HepG2 (cell line): ENCODE measurements at regions not wholly inside any gene's neighbourhood (a gene's known extent, or its start where the extent isn't known, plus 50 kb on each side); places are given as distances from the start of the nearest gene placed in this dataset.

Experiments
- ATAC-seq: fragments of 200-7000 bp; cut with Tn5 transposase; 3 replicates; pipeline ENCODE4 v1.9.1; 2020; ENCODE audit warnings: mild to moderate bottlenecking, moderate library complexity
- BruUV-seq: library from RNA; stranded (reverse); fragments of 400-500 nt; replicated peaks from 2 replicates; lab custom pipeline; 2021; lab: Mats Ljungman, UMichigan
- CTCF ChIA-PET: fragments of 300-600 bp; formaldehyde crosslinking; extraction: SDS; loops from one replicate; lab custom pipeline; 2021; ENCODE audit warnings: low total read pairs, inconsistent platforms, low intra/inter-chr PET ratio; lab: Yijun Ruan, JAX
- POLR2A ChIA-PET: fragments of 350-600 bp; sonication (Branson Sonifier 250); formaldehyde crosslinking; loops from one replicate; lab custom pipeline; 2020; ENCODE audit warnings: antibody characterized with exemption, inconsistent platforms; lab: Yijun Ruan, JAX
- DNase-seq: peaks from one replicate; pipeline ENCODE4 v3.0.0-alpha.2; 2015; ENCODE audit warnings: low spot score
- FAIRE-seq: peaks from 3 replicates; lab custom pipeline; 2011; peaks lifted over from hg19 to GRCh38; lab: Jason Lieb, UNC
- H2AFZ ChIP-seq: one replicate; pipeline ENCODE4 v1.6.1; 2011; ENCODE audit warnings: low read length, inconsistent platforms
- H3K27ac ChIP-seq: fragments of 300-600 bp; 3 replicates; pipeline ENCODE4 v1.8.0; 2011; ENCODE audit warnings: mixed run types, mild to moderate bottlenecking, mixed read lengths, low read length, inconsistent platforms; ENCODE audit not compliant: insufficient read depth; ENCODE audit errors: extremely low read length
- H3K27me3 ChIP-seq, 2 experiments: fragments of 200-600 bp in 1 of 2; 2 replicates in 1 of 2; 3 replicates in 1 of 2; pipeline versions ENCODE4 v1.6.0 to v1.8.0; 2011; ENCODE audit warnings: low read length in 2 of 2, mild to moderate bottlenecking in 2 of 2, moderate library complexity in 2 of 2, inconsistent platforms in 1 of 2; ENCODE audit not compliant: insufficient read depth in 2 of 2, control insufficient read depth in 1 of 2
- H3K36me3 ChIP-seq, 2 experiments: fragments of 200-600 bp in 1 of 2; replicated peaks in 1 of 2; 2 replicates in 1 of 2; 3 replicates in 1 of 2; pipeline versions ENCODE4 v1.5.1 to v1.8.0; 2011; ENCODE audit warnings: low read length in 2 of 2, inconsistent platforms in 1 of 2; ENCODE audit not compliant: insufficient read depth in 2 of 2, control insufficient read depth in 1 of 2
- H3K4me1 ChIP-seq: 2 replicates; pipeline ENCODE4 v1.5.1; 2012; ENCODE audit warnings: low read length, inconsistent platforms; ENCODE audit not compliant: insufficient read depth
- H3K4me2 ChIP-seq: 2 replicates; pipeline ENCODE4 v1.6.0; 2011; ENCODE audit warnings: low read depth, low read length, inconsistent platforms
- H3K4me3 ChIP-seq, 3 experiments: fragments of 200-600 bp in 1 of 3; sonication (generic), shearing (Covaris generic) in 1 of 3; replicated peaks in 1 of 3; 2 replicates each; pipeline ENCODE4 v1.5.1; 2011 to 2016; ENCODE audit warnings: low read length in 3 of 3, inconsistent platforms in 2 of 3, low read depth in 2 of 3, mild to moderate bottlenecking in 2 of 3, control low read depth in 1 of 3, mixed read lengths in 1 of 3; ENCODE audit not compliant: insufficient read depth in 1 of 3
- H3K79me2 ChIP-seq: one replicate; pipeline ENCODE4 v1.6.1; 2011; ENCODE audit warnings: low read length, inconsistent platforms; ENCODE audit not compliant: insufficient read depth
- H3K9ac ChIP-seq: 2 replicates; pipeline ENCODE4 v1.6.0; 2011; ENCODE audit warnings: mild to moderate bottlenecking, low read depth, low read length, inconsistent platforms; ENCODE audit not compliant: insufficient read depth
- H3K9me3 ChIP-seq: 2 replicates; pipeline ENCODE4 v1.5.1; 2012; ENCODE audit warnings: mild to moderate bottlenecking, low read length
- H4K20me1 ChIP-seq: 2 replicates; pipeline ENCODE4 v1.6.0; 2011; ENCODE audit warnings: inconsistent platforms, mild to moderate bottlenecking, low read length, moderate library complexity; ENCODE audit not compliant: insufficient read depth
- AKAP8 ChIP-seq: sonication (generic); formaldehyde crosslinking; IDR thresholded peaks from 2 replicates; pipeline ENCODE4 v1.5.1; 2020; ENCODE audit warnings: mild to moderate bottlenecking, missing genetic modification reagents
- FOXK1 ChIP-seq: sonication (generic); formaldehyde crosslinking; IDR thresholded peaks from 2 replicates; pipeline ENCODE4 v1.4.0; 2020; ENCODE audit warnings: low read depth, missing genetic modification reagents, borderline replicate concordance
- HOXA3 ChIP-seq: sonication (generic); formaldehyde crosslinking; IDR thresholded peaks from 2 replicates; pipeline ENCODE4 v1.5.0; 2020; ENCODE audit warnings: missing genetic modification reagents
- KDM5B ChIP-seq: sonication (generic); formaldehyde crosslinking; IDR thresholded peaks from 2 replicates; pipeline ENCODE4 v1.4.0; 2020; ENCODE audit warnings: missing genetic modification reagents, mild to moderate bottlenecking, borderline replicate concordance
- ONECUT2 ChIP-seq: sonication (generic); formaldehyde crosslinking; IDR thresholded peaks from 2 replicates; pipeline ENCODE4 v1.4.0; 2020; ENCODE audit warnings: missing genetic modification reagents
- PAX8 ChIP-seq: sonication (generic); formaldehyde crosslinking; IDR thresholded peaks from 2 replicates; pipeline ENCODE4 v1.8.0; 2022; ENCODE audit warnings: mild to moderate bottlenecking, missing genetic modification reagents, borderline replicate concordance
- SMAD9 ChIP-seq: sonication (generic); formaldehyde crosslinking; IDR thresholded peaks from 2 replicates; pipeline ENCODE4 v1.5.1; 2020; ENCODE audit warnings: mild to moderate bottlenecking, missing genetic modification reagents
- STAG1 ChIP-seq: sonication (generic); formaldehyde crosslinking; IDR thresholded peaks from 2 replicates; pipeline ENCODE4 v1.4.0; 2020; ENCODE audit warnings: missing genetic modification reagents
- ZNF253 ChIP-seq: sonication (generic); formaldehyde crosslinking; IDR thresholded peaks from 2 replicates; pipeline ENCODE4 v1.8.0; 2022; ENCODE audit warnings: mild to moderate bottlenecking, missing genetic modification reagents, borderline replicate concordance
- ZNF331 ChIP-seq: sonication (generic); formaldehyde crosslinking; IDR thresholded peaks from 2 replicates; pipeline ENCODE4 v1.4.0; 2020; ENCODE audit warnings: missing genetic modification reagents
- ZNF530 ChIP-seq: sonication (generic); formaldehyde crosslinking; IDR thresholded peaks from 2 replicates; pipeline ENCODE4 v1.5.0; 2020; ENCODE audit warnings: low read depth, mild to moderate bottlenecking, missing genetic modification reagents
- ZNF570 ChIP-seq: sonication (generic); formaldehyde crosslinking; IDR thresholded peaks from 2 replicates; pipeline ENCODE4 v1.4.0; 2020; ENCODE audit warnings: mild to moderate bottlenecking, missing genetic modification reagents, borderline replicate concordance
- ZNF737 ChIP-seq: sonication (generic); formaldehyde crosslinking; IDR thresholded peaks from 2 replicates; pipeline ENCODE4 v1.5.0; 2020; ENCODE audit warnings: missing genetic modification reagents, mild to moderate bottlenecking, borderline replicate concordance
- ZNF761 ChIP-seq: sonication (generic); formaldehyde crosslinking; conservative IDR thresholded peaks from 2 replicates; pipeline ENCODE4 v1.4.0; 2020; ENCODE audit warnings: mild to moderate bottlenecking, missing genetic modification reagents
- ZNF766 ChIP-seq: sonication (generic); formaldehyde crosslinking; IDR thresholded peaks from 2 replicates; pipeline ENCODE4 v1.5.0; 2020; ENCODE audit warnings: missing genetic modification reagents, borderline replicate concordance
- WGBS: methylation state at CpG from one replicate; pipeline ENCODE4 v1.1.6; 2017; ENCODE audit warnings: low lambda C conversion rate; 5-methylcytosine and 5-hydroxymethylcytosine counted together
- in situ Hi-C: cut with HindIII; loops from 2 replicates; pipeline ENCODE4 v1.10.0; 2017; ENCODE audit warnings: low pct_unique_long_range_greater_than_20kb; ENCODE audit not compliant: extremely low pct_ligation_motif_present
- intact Hi-C: fragments of 100-400 bp; cut with micrococcal nuclease; formaldehyde crosslinking; loops from one replicate; pipeline ENCODE4 v1.10.0; 2022; ENCODE audit not compliant: unreplicated experiment
- TF ChIP-seq, protein P1 (sequence below): sonication (generic); formaldehyde crosslinking; IDR thresholded peaks from 2 replicates; pipeline ENCODE4 v1.4.0; 2020; ENCODE audit warnings: missing genetic modification reagents
- TF ChIP-seq, protein P2 (sequence below): sonication (generic); formaldehyde crosslinking; IDR thresholded peaks from 2 replicates; pipeline ENCODE4 v1.8.0; 2022; ENCODE audit warnings: missing genetic modification reagents, mild to moderate bottlenecking, inconsistent platforms, borderline replicate concordance
- TF ChIP-seq, protein P3 (sequence below): IDR thresholded peaks from 2 replicates; pipeline ENCODE4 v1.6.1; 2016; ENCODE audit warnings: missing compliant biosample characterization, missing genetic modification reagents, borderline replicate concordance

GRCh38 chr7:13682626-13683025 is 306.8 kb downstream of the ETV1 start:
- 3% methylated on average over 1 of the region's 1 CpG for WGBS
- H3K27ac ChIP-seq: no peak overlapping the region
- no peak for ATAC-seq

GRCh38 chr7:13687500-13687899 is 302.0 kb downstream of the ETV1 start:
- H3K9me3 ChIP-seq: peaks cover 86% of the 10 kb centered on the region
- WGBS: 50% methylated on average over 1 of the region's 1 CpG
- BruUV-seq: no TSS peak
- FAIRE-seq: no peak
- no peaks in the 10 kb centered on the region for H4K20me1 ChIP-seq
- no peaks in the 10 kb centered on the region for H3K27me3 ChIP-seq
- no peak overlapping the region for H3K4me3 ChIP-seq
- H3K36me3 ChIP-seq: no peaks in the 10 kb centered on the region
- no peak for DNase-seq
- H3K27ac ChIP-seq: no peak overlapping the region
- ATAC-seq: no peak
- H3K9ac ChIP-seq: no peak overlapping the region
- H2AFZ ChIP-seq: no peak overlapping the region
- POLR2A ChIA-PET: no interaction called here
- intact Hi-C loops: no loop called here
- in situ Hi-C loops: no loop called here
- CTCF ChIA-PET: no interaction called here
- H3K79me2 ChIP-seq: no peaks in the 10 kb centered on the region
- H3K4me2 ChIP-seq: no peak overlapping the region
- no peaks in the 10 kb centered on the region for H3K4me1 ChIP-seq
- TF ChIP-seq PAX8 (CRISPR knock-in tag): no peak
- no peak for TF ChIP-seq ZNF737 (CRISPR knock-in tag)
- TF ChIP-seq STAG1 (CRISPR knock-in tag): no peak
- no peak for TF ChIP-seq ZNF530 (CRISPR knock-in tag)
- TF ChIP-seq ZNF761 (CRISPR knock-in tag): no peak
- TF ChIP-seq ZNF766: no peak
- no peak for TF ChIP-seq ZNF253 (CRISPR knock-in tag)
- TF ChIP-seq AKAP8 (CRISPR knock-in tag): no peak
- no peak for TF ChIP-seq SMAD9
- no peak for TF ChIP-seq KDM5B (CRISPR knock-in tag)
- TF ChIP-seq ONECUT2: no peak
- TF ChIP-seq, protein P1, sequence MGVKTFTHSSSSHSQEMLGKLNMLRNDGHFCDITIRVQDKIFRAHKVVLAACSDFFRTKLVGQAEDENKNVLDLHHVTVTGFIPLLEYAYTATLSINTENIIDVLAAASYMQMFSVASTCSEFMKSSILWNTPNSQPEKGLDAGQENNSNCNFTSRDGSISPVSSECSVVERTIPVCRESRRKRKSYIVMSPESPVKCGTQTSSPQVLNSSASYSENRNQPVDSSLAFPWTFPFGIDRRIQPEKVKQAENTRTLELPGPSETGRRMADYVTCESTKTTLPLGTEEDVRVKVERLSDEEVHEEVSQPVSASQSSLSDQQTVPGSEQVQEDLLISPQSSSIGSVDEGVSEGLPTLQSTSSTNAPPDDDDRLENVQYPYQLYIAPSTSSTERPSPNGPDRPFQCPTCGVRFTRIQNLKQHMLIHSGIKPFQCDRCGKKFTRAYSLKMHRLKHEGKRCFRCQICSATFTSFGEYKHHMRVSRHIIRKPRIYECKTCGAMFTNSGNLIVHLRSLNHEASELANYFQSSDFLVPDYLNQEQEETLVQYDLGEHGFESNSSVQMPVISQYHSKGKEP (CRISPR knock-in tag): no peak
- TF ChIP-seq, protein P2, sequence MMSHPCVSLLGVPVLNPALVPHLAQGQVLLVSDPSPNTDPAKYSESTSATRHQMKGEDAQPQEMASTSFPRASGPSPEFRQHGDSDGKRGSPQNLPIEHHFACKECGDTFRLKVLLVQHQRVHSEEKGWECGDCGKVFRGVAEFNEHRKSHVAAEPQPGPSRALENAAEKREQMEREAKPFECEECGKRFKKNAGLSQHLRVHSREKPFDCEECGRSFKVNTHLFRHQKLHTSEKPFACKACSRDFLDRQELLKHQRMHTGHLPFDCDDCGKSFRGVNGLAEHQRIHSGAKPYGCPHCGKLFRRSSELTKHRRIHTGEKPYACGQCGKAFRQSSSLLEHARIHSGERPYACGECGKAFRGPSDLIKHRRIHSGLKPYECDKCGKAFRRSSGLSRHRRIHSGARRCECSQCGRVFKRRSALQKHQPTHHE (CRISPR knock-in tag): no peak
- TF ChIP-seq, protein P3, sequence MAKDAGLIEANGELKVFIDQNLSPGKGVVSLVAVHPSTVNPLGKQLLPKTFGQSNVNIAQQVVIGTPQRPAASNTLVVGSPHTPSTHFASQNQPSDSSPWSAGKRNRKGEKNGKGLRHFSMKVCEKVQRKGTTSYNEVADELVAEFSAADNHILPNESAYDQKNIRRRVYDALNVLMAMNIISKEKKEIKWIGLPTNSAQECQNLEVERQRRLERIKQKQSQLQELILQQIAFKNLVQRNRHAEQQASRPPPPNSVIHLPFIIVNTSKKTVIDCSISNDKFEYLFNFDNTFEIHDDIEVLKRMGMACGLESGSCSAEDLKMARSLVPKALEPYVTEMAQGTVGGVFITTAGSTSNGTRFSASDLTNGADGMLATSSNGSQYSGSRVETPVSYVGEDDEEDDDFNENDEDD (CRISPR knock-in tag): no peak

More at GRCh38 chr7:13682626-13683025, 306.8 kb downstream of the ETV1 start:
- peaks cover 75% of the 10 kb centered on the region for H3K9me3 ChIP-seq
- TF ChIP-seq ZNF331 (CRISPR knock-in tag): no peak
- TF ChIP-seq FOXK1 (CRISPR knock-in tag): no peak
- no peak for TF ChIP-seq HOXA3
- no peak for TF ChIP-seq ZNF570
- intact Hi-C loops (no loop called here), in situ Hi-C loops (no loop called here)
- H3K4me3 ChIP-seq: no peak overlapping the region
- H3K27me3 ChIP-seq: no peaks in the 10 kb centered on the region
- POLR2A ChIA-PET: no interaction called here
- H3K9ac ChIP-seq: no peak overlapping the region
- H3K79me2 ChIP-seq: no peaks in the 10 kb centered on the region
- H4K20me1 ChIP-seq: no peaks in the 10 kb centered on the region
- no TSS peak for BruUV-seq
- H3K36me3 ChIP-seq: no peaks in the 10 kb centered on the region
- H2AFZ ChIP-seq: no peak overlapping the region
- H3K4me2 ChIP-seq: no peak overlapping the region
- CTCF ChIA-PET: no interaction called here
- FAIRE-seq (no peak), DNase-seq (no peak)
- no peaks in the 10 kb centered on the region for H3K4me1 ChIP-seq
